ENCODE measurements at regions not wholly inside any gene's neighbourhood (a gene's known extent, or its start where the extent isn't known, plus 50 kb on each side); places are given as distances from the start of the nearest gene placed in this dataset.

DNA sequence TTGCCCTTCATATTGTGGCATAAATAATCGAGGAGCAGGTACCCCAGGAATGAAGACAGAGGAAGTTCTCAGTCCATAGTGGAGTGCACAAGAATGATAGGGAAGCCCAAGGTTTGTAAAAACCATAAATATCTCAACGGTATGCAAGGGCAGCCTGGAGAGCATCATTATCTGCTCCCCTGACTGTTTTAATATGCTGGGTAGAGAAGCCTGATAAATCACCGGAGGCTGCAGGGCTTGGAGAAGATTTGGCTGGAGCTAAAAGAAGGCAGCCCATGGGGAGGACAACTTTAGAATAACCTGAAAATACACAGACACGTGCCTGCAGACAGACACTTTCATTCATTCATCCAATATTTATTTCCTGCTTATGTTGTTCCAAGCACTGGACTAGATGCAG lies 205.2 kb upstream of the RPL38 start:
- TF ChIP-seq, protein P1, sequence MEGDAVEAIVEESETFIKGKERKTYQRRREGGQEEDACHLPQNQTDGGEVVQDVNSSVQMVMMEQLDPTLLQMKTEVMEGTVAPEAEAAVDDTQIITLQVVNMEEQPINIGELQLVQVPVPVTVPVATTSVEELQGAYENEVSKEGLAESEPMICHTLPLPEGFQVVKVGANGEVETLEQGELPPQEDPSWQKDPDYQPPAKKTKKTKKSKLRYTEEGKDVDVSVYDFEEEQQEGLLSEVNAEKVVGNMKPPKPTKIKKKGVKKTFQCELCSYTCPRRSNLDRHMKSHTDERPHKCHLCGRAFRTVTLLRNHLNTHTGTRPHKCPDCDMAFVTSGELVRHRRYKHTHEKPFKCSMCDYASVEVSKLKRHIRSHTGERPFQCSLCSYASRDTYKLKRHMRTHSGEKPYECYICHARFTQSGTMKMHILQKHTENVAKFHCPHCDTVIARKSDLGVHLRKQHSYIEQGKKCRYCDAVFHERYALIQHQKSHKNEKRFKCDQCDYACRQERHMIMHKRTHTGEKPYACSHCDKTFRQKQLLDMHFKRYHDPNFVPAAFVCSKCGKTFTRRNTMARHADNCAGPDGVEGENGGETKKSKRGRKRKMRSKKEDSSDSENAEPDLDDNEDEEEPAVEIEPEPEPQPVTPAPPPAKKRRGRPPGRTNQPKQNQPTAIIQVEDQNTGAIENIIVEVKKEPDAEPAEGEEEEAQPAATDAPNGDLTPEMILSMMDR (IDR thresholded peaks at IDR 0.05): no peak
- TF ChIP-seq POLR2A (IDR thresholded peaks at IDR 0.05) (no peak), EP300 (IDR thresholded peaks at IDR 0.05) (no peak)

Data from tibial nerve (tissue), 4 donors.